ENCODE measurements at regions not wholly inside any gene's neighbourhood (a gene's known extent, or its start where the extent isn't known, plus 50 kb on each side); places are given as distances from the start of the nearest gene placed in this dataset.

DNA sequence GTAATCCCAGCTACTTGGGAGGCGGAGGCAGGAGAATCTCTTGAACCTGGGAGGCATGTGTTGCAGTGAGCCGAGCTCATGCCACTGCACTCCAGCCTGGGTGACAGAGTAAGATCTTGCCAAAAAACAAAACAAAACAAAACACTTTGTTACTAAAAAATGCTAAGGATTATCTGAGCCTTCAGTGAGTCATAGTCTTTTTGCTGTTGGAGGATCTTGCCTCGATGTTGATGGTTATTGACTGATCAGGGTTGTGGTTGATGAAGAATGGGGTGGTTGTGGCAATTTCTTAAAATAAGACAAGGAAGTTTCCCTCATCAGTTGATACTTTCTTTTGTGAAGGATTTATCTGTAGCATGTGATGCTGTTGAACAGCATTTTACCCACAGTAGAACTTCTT, 196.8 kb upstream of the HDDC2 start:
- TF ChIP-seq, protein P1, sequence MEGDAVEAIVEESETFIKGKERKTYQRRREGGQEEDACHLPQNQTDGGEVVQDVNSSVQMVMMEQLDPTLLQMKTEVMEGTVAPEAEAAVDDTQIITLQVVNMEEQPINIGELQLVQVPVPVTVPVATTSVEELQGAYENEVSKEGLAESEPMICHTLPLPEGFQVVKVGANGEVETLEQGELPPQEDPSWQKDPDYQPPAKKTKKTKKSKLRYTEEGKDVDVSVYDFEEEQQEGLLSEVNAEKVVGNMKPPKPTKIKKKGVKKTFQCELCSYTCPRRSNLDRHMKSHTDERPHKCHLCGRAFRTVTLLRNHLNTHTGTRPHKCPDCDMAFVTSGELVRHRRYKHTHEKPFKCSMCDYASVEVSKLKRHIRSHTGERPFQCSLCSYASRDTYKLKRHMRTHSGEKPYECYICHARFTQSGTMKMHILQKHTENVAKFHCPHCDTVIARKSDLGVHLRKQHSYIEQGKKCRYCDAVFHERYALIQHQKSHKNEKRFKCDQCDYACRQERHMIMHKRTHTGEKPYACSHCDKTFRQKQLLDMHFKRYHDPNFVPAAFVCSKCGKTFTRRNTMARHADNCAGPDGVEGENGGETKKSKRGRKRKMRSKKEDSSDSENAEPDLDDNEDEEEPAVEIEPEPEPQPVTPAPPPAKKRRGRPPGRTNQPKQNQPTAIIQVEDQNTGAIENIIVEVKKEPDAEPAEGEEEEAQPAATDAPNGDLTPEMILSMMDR (conservative IDR thresholded peaks at IDR 0.05; ENCODE audit: low read depth, low read length): no peak
- TF ChIP-seq EZH2 (IDR thresholded peaks at IDR 0.05; ENCODE audit: low read length, unreplicated experiment) (no peak), EZH2phosphoT487 (IDR thresholded peaks at IDR 0.05; ENCODE audit: borderline replicate concordance, low read length) (no peak)

Measured in PC-3 (cell line).